NCI-H510A treated with DMSO at 0.1 percent for 48 hours (cell line): ENCODE measurements at regions not wholly inside any gene's neighbourhood (a gene's known extent, or its start where the extent isn't known, plus 50 kb on each side); places are given as distances from the start of the nearest gene placed in this dataset.
"Not testable (repeated sequence)": the region's sequence is repeated elsewhere in the genome, so short reads cannot be mapped to it uniquely, and the experiment has no call there.

Experiments used
- DNase-seq: peaks from one replicate; lab custom pipeline; 2025; lab: John Stamatoyannopoulos, UW

- DNase-seq, result no peak
Measured at GRCh38 chr18:27378431-27379095, 193.5 kb upstream of the CHST9 start.

DNA sequence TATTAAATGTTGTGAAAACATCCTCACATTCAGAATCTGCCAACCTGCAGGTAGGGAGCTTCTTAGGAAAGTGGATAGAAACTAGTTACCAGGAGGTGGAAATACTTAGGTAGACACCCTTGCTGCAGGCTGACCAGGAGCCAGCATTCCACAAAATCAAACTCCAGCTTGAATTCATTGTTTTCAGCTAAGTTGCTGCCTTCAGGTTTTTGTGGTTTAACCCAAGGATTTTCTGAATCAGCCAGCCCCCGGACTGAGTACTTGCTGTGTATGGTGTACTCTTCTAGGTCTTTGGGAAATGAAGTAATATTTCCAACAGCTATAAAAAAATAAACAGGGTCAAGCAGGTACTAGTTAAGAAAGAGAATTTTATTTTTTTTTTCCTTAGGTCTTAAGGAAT lies 192.1 kb upstream of the CHST9 start:
- DNase-seq, result no peak

- DNase-seq, result no peak
Measured at GRCh38 chr18:27372386-27372785, 187.3 kb upstream of the CHST9 start.

GRCh38 chr18:27366665-27367064 lies 181.6 kb upstream of the CHST9 start:
- DNase-seq, result no peak

- DNase-seq, result no peak
Measured at GRCh38 chr18:27366151-27366550, 181.0 kb upstream of the CHST9 start.

- peak; percentile 34 for DNase-seq
Measured at GRCh38 chr18:27363872-27364271, 178.8 kb upstream of the CHST9 start.

DNA sequence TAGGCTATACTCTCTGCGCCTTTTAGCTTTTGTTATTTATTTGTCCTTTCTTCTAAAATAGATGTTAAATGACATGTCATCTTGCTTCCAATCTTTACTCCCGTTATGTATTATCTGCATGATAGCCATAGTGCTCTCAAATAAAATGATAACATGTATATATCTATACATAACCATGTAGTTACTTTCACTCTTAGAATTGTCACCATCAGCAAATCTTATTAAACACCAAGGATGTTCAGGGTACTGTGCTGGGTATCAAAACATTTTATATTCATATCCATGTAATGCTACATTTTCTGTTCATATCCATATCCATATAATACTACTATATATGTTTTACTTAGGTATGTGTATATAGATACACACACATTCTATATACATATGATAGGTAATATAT lies 176.4 kb upstream of the CHST9 start:
- no peak for DNase-seq

DNA sequence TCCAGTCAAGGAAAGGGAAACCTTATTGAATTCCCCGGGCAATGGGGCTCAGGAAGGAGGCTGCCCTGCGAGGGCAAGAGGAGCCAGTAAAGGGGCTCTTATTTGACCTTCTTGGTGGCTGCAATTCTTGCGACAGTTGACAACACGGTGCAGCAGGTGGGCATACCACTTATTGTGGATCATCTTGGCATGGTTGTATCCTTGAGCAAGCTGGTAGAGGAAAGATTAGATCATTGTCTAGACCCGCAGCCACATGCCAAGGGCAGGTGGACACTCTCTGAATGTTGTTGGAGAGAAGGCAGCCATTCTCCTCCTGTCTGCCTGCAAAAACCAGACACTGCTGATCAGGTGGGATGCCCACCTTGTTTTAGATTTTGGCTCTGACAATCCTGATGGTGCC lies 170.2 kb upstream of the CHST9 start:
- no peak for DNase-seq

GRCh38 chr18:27353273-27353672 lies 168.2 kb upstream of the CHST9 start:
- no peak for DNase-seq

GRCh38 chr18:27349284-27349882 lies 164.3 kb upstream of the CHST9 start:
- DNase-seq, result no peak

- DNase-seq, result no peak
Measured at GRCh38 chr18:27331606-27332005, 146.5 kb upstream of the CHST9 start.

DNA sequence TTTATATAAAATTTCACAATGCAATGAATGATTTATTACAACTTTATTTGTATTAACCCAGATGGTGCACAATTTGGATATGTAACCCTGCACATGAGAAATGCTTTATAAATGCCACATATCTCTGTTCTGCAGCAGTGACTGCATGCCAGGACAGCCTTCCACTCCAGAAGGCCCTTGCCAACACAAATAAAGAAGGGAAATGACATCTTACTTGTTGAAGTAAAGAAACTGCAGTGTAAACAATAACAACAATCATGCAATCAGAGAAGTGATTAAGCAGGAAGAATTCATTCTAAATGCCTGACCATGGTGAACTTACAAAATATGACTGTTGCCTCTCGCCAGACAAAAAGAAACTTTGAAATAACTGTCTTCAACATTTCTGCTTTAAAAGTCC lies 129.9 kb upstream of the CHST9 start:
- no peak for DNase-seq

DNA sequence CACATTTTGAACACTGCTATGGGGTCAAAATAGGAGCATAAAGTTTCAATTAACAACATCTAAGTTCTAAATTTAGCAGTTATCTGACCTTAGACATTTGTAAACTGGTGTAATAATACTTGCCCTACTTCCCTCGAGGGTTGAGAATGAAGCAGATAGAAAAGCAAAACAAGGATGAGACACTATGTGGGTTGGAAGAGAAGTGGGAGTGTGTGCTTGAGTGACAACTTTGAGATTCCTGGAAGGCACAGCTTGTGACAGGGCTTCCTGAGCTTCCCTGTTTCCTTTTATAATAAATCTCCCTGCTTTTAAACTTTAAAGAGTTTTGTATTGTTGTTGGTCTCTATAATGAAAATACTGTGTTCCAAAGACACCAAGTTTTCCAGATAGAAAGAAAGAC lies 128.6 kb upstream of the CHST9 start:
- DNase-seq, result no peak

GRCh38 chr18:27312853-27313252 lies 127.7 kb upstream of the CHST9 start:
- no peak for DNase-seq

DNA sequence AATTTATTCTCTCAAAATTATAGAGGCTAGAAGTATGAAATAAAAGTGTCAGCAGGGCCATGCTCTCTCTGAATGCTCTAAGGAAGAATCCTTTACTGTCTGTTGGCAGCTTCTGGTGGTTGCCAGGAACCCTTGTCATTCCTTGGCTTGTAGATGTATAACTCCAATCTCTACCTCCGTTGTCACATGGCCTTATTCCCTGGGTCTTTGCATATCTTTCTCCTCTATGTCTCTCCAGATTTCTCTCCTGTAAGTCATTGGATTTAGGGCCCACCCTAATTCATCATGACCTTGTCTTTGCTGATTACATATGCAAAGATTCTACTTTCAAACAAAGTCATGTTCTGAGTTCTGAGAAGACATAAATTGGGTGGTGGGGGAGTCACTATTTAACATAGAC lies 127.0 kb upstream of the CHST9 start:
- DNase-seq, result no peak

DNA sequence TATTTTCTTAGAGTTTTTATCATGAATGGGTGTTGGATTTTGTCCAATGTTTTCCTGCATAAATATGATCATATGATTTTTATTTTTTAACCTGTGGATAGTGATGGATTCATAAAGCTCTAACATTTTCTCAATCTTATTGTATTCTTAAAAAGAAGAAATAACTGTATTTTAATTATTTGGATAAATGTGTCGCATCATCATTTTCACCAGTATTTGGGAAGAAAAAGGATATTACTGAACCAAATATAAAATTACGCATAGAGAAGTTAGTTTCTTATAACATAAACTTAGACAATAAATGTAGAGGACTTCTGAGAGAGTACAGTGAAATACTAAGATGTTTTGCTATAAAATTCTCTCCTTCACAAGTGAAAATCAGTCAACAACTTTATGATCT lies 126.0 kb upstream of the CHST9 start:
- no peak for DNase-seq

GRCh38 chr18:27301615-27302378 lies 116.7 kb upstream of the CHST9 start:
- no peak for DNase-seq

DNA sequence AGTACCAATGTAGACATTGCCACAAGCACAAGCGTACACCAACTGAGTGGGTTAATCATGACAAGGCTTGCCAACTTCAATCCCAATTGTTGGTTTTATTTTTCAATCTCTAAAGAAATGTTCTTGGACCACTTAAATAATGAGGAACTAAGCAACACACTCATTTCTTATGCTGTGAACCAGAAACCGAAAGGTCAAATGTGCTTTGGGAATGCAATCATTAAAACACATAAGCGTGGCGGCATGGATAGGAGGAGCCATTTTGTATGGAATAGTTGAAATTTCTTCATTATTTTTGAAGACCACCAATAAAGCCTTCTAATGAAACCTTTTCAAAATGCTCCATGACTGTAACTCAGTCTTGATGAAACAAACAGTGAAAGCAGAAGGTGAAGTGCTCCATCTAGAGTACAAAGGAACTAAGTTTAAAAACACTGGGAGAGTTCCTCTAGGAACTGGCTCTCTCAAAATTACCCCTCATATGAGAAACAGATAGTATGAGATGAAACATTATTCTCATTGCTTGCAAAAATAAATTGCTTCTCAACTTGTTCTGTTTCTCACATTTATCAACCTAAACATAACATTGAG lies 113.2 kb upstream of the CHST9 start:
- DNase-seq, result no peak

- DNase-seq, result not testable (repeated sequence)
Measured at GRCh38 chr18:27285973-27286562, 101.0 kb upstream of the CHST9 start.

DNA sequence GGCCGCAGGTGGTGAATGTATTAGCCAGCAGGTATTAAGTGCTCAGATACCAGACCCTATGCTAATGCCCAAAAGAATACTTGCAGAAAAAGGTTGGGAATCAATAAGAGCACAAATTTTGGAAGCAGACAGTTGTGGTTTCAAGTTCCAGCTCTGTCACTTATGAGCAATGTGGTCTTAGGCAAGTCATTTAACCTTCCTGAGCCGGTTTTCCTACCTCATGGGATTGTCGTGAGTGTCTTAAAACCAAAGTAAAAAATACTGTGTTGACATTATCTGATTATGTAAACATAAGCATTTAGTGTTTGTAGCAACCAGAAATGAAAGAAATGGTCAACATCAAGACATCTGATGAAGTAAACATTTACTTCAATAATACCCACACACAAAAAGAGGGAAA lies 93.0 kb upstream of the CHST9 start:
- no peak for DNase-seq

DNA sequence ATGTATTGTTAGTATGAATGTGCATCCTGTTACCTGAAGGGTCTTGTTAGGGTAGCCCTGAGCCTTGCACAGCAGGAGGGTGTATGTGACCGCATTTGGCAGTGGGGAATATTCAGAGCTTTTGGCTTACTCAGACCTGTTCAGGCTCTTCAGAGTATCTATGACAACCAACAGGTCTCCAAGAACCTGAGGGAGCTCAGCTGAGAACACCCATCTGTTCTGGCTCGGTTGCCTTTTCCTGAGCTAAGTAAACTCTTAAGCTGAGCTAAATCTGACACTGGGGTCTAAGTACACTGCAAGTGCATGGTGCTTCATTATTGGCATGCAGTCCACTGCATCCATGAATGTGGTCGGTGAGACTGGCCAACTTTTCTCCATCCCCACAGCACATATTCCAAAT lies 92.4 kb upstream of the CHST9 start:
- DNase-seq, result no peak

DNA sequence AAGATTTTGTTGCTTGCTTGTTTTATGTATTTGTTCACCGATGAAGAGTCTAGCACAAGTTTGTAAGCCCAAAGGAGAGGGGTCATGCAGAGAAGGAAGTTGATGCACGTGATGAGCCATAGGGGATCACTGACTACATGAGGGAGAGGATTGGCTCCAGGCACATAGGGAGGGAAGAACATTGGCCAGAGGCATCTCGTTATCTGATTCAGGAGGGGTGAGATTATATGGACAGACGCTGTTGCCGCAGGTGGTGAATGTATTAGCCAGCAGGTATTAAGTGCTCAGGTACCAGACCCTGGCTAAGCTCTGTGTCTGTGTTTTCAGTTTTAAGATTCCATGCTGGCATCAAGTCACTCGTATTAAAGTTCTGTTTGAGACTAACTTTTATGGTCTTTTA lies 91.8 kb upstream of the CHST9 start:
- no peak for DNase-seq

DNA sequence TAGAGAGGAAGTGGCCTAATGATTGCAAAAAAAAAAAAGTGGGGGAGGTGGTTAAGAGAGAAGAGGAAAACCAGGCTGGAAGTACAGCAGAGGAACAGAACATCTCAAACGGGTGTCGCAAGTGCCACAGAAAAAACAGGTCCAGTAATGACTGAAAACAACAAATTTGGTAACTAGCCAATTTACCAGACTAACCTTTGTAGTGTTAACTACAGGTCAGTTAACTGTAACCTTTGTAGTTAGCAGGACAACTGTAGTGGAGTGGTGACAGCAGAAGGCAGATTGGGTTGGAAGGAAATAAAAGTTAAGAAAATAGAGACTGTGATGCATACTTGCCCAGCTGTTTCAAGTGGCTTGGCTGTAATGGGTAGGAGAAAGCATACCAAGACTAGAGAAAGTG lies 91.4 kb upstream of the CHST9 start:
- no peak for DNase-seq
